A549 (cell line): ENCODE measurements at regions not wholly inside any gene's neighbourhood (a gene's known extent, or its start where the extent isn't known, plus 50 kb on each side); places are given as distances from the start of the nearest gene placed in this dataset.

ENCODE experiments used
- ATAC-seq, 2 experiments: fragments of 200-7000 bp in 1 of 2; fragments of >200 bp in 1 of 2; cut with Nextera tagmentation in 1 of 2; cut with Tn5 transposase in 1 of 2; 3 replicates each; pipeline versions ENCODE4 v1.8.0 to v1.9.1; 2018 to 2020; ENCODE audit warnings: mild to moderate bottlenecking in 1 of 2, moderate library complexity in 1 of 2
- CTCF ChIA-PET: fragments of 300-600 bp; sonication (Branson Sonifier 250); formaldehyde crosslinking; extraction: SDS; loops from one replicate; lab custom pipeline; 2021; ENCODE audit warnings: antibody characterized with exemption, inconsistent platforms; lab: Yijun Ruan, JAX
- POLR2A ChIA-PET: fragments of 350-600 bp; formaldehyde crosslinking; extraction: SDS; loops from one replicate; lab custom pipeline; 2021; ENCODE audit warnings: antibody characterized with exemption, inconsistent platforms; lab: Yijun Ruan, JAX
- DNase-seq, 2 experiments: peaks; one replicate each; pipeline versions ENCODE4 v3.0.0 to v3.0.0-alpha.2; 2011 to 2016; ENCODE audit warnings: low read depth in 1 of 2, low spot score in 1 of 2
- FAIRE-seq: peaks from 2 replicates; lab custom pipeline; 2011; peaks lifted over from hg19 to GRCh38; lab: Jason Lieb, UNC
- H3K27ac ChIP-seq, 2 experiments: fragments of >200 bp; sonication (Bioruptor Twin); formaldehyde crosslinking; 3 replicates each; pipeline ENCODE4 v1.5.1; 2016 to 2017
- H3K4me1 ChIP-seq: fragments of >200 bp; sonication (Bioruptor Twin); formaldehyde crosslinking; 3 replicates; pipeline ENCODE4 v1.6.1; 2016
- H3K4me2 ChIP-seq: fragments of >200 bp; sonication (Bioruptor Twin); formaldehyde crosslinking; 3 replicates; pipeline ENCODE4 v1.6.1; 2016
- H3K4me3 ChIP-seq: fragments of >200 bp; sonication (Bioruptor Twin); formaldehyde crosslinking; 3 replicates; pipeline ENCODE4 v1.5.1; 2016
- H3K9me3 ChIP-seq: fragments of >200 bp; sonication (Bioruptor Twin); formaldehyde crosslinking; 3 replicates; pipeline ENCODE4 v1.6.1; 2016
- ATOH8 ChIP-seq: fragments of 250-450 bp; sonication (Bioruptor Pico); IDR thresholded peaks from 2 replicates; pipeline ENCODE4 v1.5.0; 2020; ENCODE audit warnings: low read depth, mild to moderate bottlenecking, moderate library complexity
- BCL3 ChIP-seq: fragments of >200 bp; sonication (Bioruptor Twin); formaldehyde crosslinking; IDR thresholded peaks from 3 replicates; pipeline ENCODE4 v1.6.1; 2016
- BHLHE40 ChIP-seq: IDR thresholded peaks from 2 replicates; pipeline ENCODE4 v1.6.1; 2012; ENCODE audit warnings: low read depth, low read length, inconsistent platforms
- CEBPB ChIP-seq, 2 experiments: fragments of >200 bp in 1 of 2; sonication (Bioruptor Twin) in 1 of 2; formaldehyde crosslinking in 1 of 2; IDR thresholded peaks; 2 replicates each; pipeline ENCODE4 v1.6.1; 2012 to 2016
- EHF ChIP-seq: fragments of 250-450 bp; sonication (Bioruptor Pico); IDR thresholded peaks from 2 replicates; pipeline ENCODE4 v1.5.0; 2020; ENCODE audit warnings: mild to moderate bottlenecking
- ELK1 ChIP-seq: fragments of 150-350 bp; IDR thresholded peaks from 2 replicates; pipeline ENCODE4 v1.6.1; 2014; ENCODE audit warnings: low read depth, mild to moderate bottlenecking, low read length
- FOSL2 ChIP-seq, 2 experiments: fragments of 450-650 bp in 1 of 2; fragments of >200 bp in 1 of 2; sonication (Bioruptor Twin) in 1 of 2; formaldehyde crosslinking; IDR thresholded peaks; 2 replicates each; pipeline versions ENCODE4 v1.5.0 to v1.6.1; 2016 to 2020; ENCODE audit warnings: mild to moderate bottlenecking in 1 of 2, moderate library complexity in 1 of 2
- HEYL ChIP-seq: fragments of 250-450 bp; sonication (Bioruptor Pico); IDR thresholded peaks from 2 replicates; pipeline ENCODE4 v1.8.0; 2021; ENCODE audit warnings: mild to moderate bottlenecking, moderate library complexity
- HOXA7 ChIP-seq: fragments of 250-450 bp; sonication (Bioruptor Pico); IDR thresholded peaks from 2 replicates; pipeline ENCODE4 v1.5.0; 2020; ENCODE audit warnings: mild to moderate bottlenecking, moderate library complexity
- HOXB5 ChIP-seq: fragments of 250-450 bp; sonication (Bioruptor Pico); IDR thresholded peaks from 2 replicates; pipeline ENCODE4 v1.5.0; 2020; ENCODE audit warnings: mild to moderate bottlenecking, moderate library complexity
- JUNB ChIP-seq: fragments of >200 bp; sonication (Bioruptor Twin); formaldehyde crosslinking; IDR thresholded peaks from 2 replicates; pipeline ENCODE4 v1.6.1; 2016
- KDM5A ChIP-seq: fragments of 200-600 bp; sonication (generic); IDR thresholded peaks from 2 replicates; pipeline ENCODE4 v1.6.1; 2016; ENCODE audit warnings: antibody characterized with exemption, mild to moderate bottlenecking
- MAFK ChIP-seq: fragments of 450-650 bp; IDR thresholded peaks from 2 replicates; pipeline ENCODE4 v1.6.1; 2014; ENCODE audit not compliant: partially characterized antibody
- MAX ChIP-seq: IDR thresholded peaks from 2 replicates; pipeline ENCODE4 v1.6.1; 2012
- MAZ ChIP-seq: fragments of 150-350 bp; IDR thresholded peaks from 2 replicates; pipeline ENCODE4 v1.6.1; 2014; ENCODE audit warnings: antibody characterized with exemption, low read depth, low read length, borderline replicate concordance
- NPAS2 ChIP-seq: fragments of 250-450 bp; sonication (Bioruptor Pico); IDR thresholded peaks from 2 replicates; pipeline ENCODE4 v1.8.0; 2022; ENCODE audit warnings: mild to moderate bottlenecking, moderate library complexity, borderline replicate concordance
- NR3C1 ChIP-seq: fragments of >200 bp; sonication (Bioruptor Twin); formaldehyde crosslinking; IDR thresholded peaks from 3 replicates; pipeline ENCODE4 v1.6.1; 2017
- RARB ChIP-seq: fragments of 250-450 bp; sonication (Bioruptor Pico); IDR thresholded peaks from 2 replicates; pipeline ENCODE4 v1.8.0; 2021; ENCODE audit warnings: mild to moderate bottlenecking, moderate library complexity
- RCOR1 ChIP-seq: fragments of 150-350 bp; IDR thresholded peaks from 2 replicates; pipeline ENCODE4 v1.6.1; 2014; ENCODE audit warnings: antibody characterized with exemption, low read length, low read depth
- ZC3H11A ChIP-seq: fragments of 450-650 bp; IDR thresholded peaks from 2 replicates; pipeline ENCODE4 v1.6.1; 2014; ENCODE audit warnings: antibody characterized with exemption, mild to moderate bottlenecking
- ZNF302 ChIP-seq: fragments of 250-450 bp; sonication (Bioruptor Pico); IDR thresholded peaks from 2 replicates; pipeline ENCODE4 v1.9.0; 2021; ENCODE audit warnings: inconsistent platforms, mild to moderate bottlenecking, moderate library complexity
- WGBS: methylation state at CpG from one replicate; pipeline ENCODE4 v1.1.6; 2017; ENCODE audit errors: missing lambda C conversion rate; 5-methylcytosine and 5-hydroxymethylcytosine counted together

- no peak for DNase-seq
- ATAC-seq = no peak
- POLR2A ChIA-PET = no interaction called here
- CTCF ChIA-PET = no interaction called here
- H3K4me1 ChIP-seq = no peaks in the 10 kb centered on the region
- no peaks in the 10 kb centered on the region for H3K9me3 ChIP-seq
- FAIRE-seq = no peak
- H3K27ac ChIP-seq = no peak overlapping the region
- TF ChIP-seq HOXB5 (CRISPR knock-in tag) (no peak), FOSL2 (IDR thresholded peaks at IDR 0.05) (no peak), FOSL2 (CRISPR knock-in tag; IDR thresholded peaks at IDR 0.05) (no peak), ZNF302 (CRISPR knock-in tag) (no peak), NR3C1 (no peak), JUNB (no peak), BCL3 (no peak), NPAS2 (CRISPR knock-in tag) (no peak), ELK1 (no peak), HEYL (CRISPR knock-in tag) (no peak), CEBPB (IDR thresholded peaks at IDR 0.05) (no peak), EHF (no peak)
- no peak overlapping the region for H3K4me3 ChIP-seq
- H3K4me2 ChIP-seq = no peak overlapping the region
- 82% methylated on average over 2 of the region's 2 CpGs for WGBS
Observed at GRCh38 chr10:57715233-57715632, 552.5 kb downstream of the IPMK start.

GRCh38 chr10:57707300-57707658 lies 560.4 kb downstream of the IPMK start:
- no peak overlapping the region for H3K4me3 ChIP-seq
- 77% methylated on average over 2 of the region's 2 CpGs for WGBS
- TF ChIP-seq MAX (no peak), ZC3H11A (no peak), KDM5A (no peak), HOXA7 (CRISPR knock-in tag) (no peak), RARB (CRISPR knock-in tag) (no peak), BHLHE40 (no peak), RCOR1 (no peak)
- ChIA-PET CTCF (no interaction called here), POLR2A (no interaction called here)
- H3K9me3 ChIP-seq = no peaks in the 10 kb centered on the region
- ATAC-seq (no peak), DNase-seq (no peak), FAIRE-seq (no peak)
- no peak overlapping the region for H3K4me2 ChIP-seq
- H3K27ac ChIP-seq = peak overlapping the region; percentile 7 to 19; a peak in 3 of 6 replicates
- H3K4me1 ChIP-seq = peaks cover 22% of the 10 kb centered on the region

GRCh38 chr10:57706576-57707299 lies 561.0 kb downstream of the IPMK start:
- WGBS = 84% methylated on average over 5 of the region's 5 CpGs
- TF ChIP-seq ZNF302 (CRISPR knock-in tag) (no peak), MAFK (no peak), MAZ (no peak), ATOH8 (no peak)
- CTCF ChIA-PET = interaction anchor here (0.9 kb wide), 1 partner anchor 50 kb away, joined by 3 read pairs; no protein-coding TSS in a partner anchor
- Histone ChIP-seq H3K9me3 (no peaks in the 10 kb centered on the region), H3K27ac (peak overlapping the region; percentile 7 to 86; a peak in 3 of 6 replicates), H3K4me3 (no peak overlapping the region), H3K4me2 (no peak overlapping the region), H3K4me1 (peaks cover 25% of the 10 kb centered on the region)
- ATAC-seq (no peak), FAIRE-seq (no peak), DNase-seq (no peak)
- POLR2A ChIA-PET = no interaction called here
